ENCODE measurements at regions not wholly inside any gene's neighbourhood (a gene's known extent, or its start where the extent isn't known, plus 50 kb on each side); places are given as distances from the start of the nearest gene placed in this dataset.
A peak's percentile ranks its signal among the peaks of the same experiment; 100 is the strongest.

GRCh38 chr12:63424671-63425070 is 243.6 kb downstream of the DPY19L2 start (continued):
- TF ChIP-seq ASH2L (IDR thresholded peaks at IDR 0.05; ENCODE audit: insufficient read length, low read depth, low read length): no peak
- TF ChIP-seq ZNF367 (CRISPR knock-in tag; IDR thresholded peaks at IDR 0.05; ENCODE audit: borderline replicate concordance): no peak
- no peak for TF ChIP-seq ZNF558 (CRISPR knock-in tag; IDR thresholded peaks at IDR 0.05; ENCODE audit: borderline replicate concordance)
- no peak for TF ChIP-seq PHF5A (CRISPR knock-in tag; IDR thresholded peaks at IDR 0.05; ENCODE audit: low read depth, unreplicated experiment)
- TF ChIP-seq ZC3H13 (CRISPR knock-in tag; IDR thresholded peaks at IDR 0.05): no peak

GRCh38 chr12:63423839-63424238 is 244.5 kb downstream of the DPY19L2 start:
- BruUV-seq (replicated peaks): no TSS peak
- Histone ChIP-seq H3K36me3 (replicated peaks in 1 of 2; ENCODE audit: control insufficient read depth in 1 of 2, insufficient read depth in 2 of 2, low read length in 2 of 2) (no peaks in the 10 kb centered on the region), H2AFZ (ENCODE audit: low read length) (no peak overlapping the region), H3K4me1 (ENCODE audit: insufficient read depth, low read length) (no peaks in the 10 kb centered on the region), H3K27ac (ENCODE audit: extremely low read length, insufficient read depth, low read length) (no peak overlapping the region), H3K4me2 (ENCODE audit: low read depth, low read length) (no peak overlapping the region), H3K9ac (ENCODE audit: insufficient read depth, low read depth, low read length) (no peak overlapping the region), H3K79me2 (ENCODE audit: insufficient read depth, low read length) (no peaks in the 10 kb centered on the region), H3K9me3 (ENCODE audit: low read length) (0 out of 2 replicates have a peak, but pooled peaks cover 4% of the 10 kb centered on the region), H3K27me3 (ENCODE audit: control insufficient read depth in 1 of 2, insufficient read depth in 2 of 2, low read length in 2 of 2) (no peaks in the 10 kb centered on the region), H3K4me3 (replicated peaks in 1 of 3; ENCODE audit: insufficient read depth in 1 of 3, low read depth in 2 of 3, low read length in 3 of 3) (no peak overlapping the region), H4K20me1 (ENCODE audit: insufficient read depth, low read length) (no peaks in the 10 kb centered on the region)
- WGBS (ENCODE audit: low lambda C conversion rate): 8% methylated on average over 4 of the region's 4 CpGs
- no peak for ATAC-seq
- CTCF ChIA-PET (ENCODE audit: low intra/inter-chr PET ratio, low total read pairs): no interaction called here
- POLR2A ChIA-PET: no interaction called here
- in situ Hi-C loops (cut with HindIII; ENCODE audit: extremely low pct_ligation_motif_present, low pct_unique_long_range_greater_than_20kb) (loop anchor here (10.0 kb wide), 1 partner anchor 381 kb away; no protein-coding TSS in a partner anchor), intact Hi-C loops (cut with micrococcal nuclease; ENCODE audit: unreplicated experiment) (no loop called here)
- TF ChIP-seq SAP130 (CRISPR knock-in tag; IDR thresholded peaks at IDR 0.05; ENCODE audit: low read depth) (no peak), ZC3H13 (CRISPR knock-in tag; IDR thresholded peaks at IDR 0.05) (no peak), ZNF878 (CRISPR knock-in tag; IDR thresholded peaks at IDR 0.05) (no peak), ATAD3A (CRISPR knock-in tag; IDR thresholded peaks at IDR 0.05) (no peak)
- FAIRE-seq: no peak
- DNase-seq (ENCODE audit: low spot score): no peak

- no peaks in the 10 kb centered on the region for H4K20me1 ChIP-seq (ENCODE audit: insufficient read depth, low read length)
- no peak overlapping the region for H3K27ac ChIP-seq (ENCODE audit: extremely low read length, insufficient read depth, low read length)
- H3K9me3 ChIP-seq (ENCODE audit: low read length): peaks cover 4% of the 10 kb centered on the region; the same call in 1 of the 2 replicates
- FAIRE-seq: peak; percentile 86
- no peak overlapping the region for H3K9ac ChIP-seq (ENCODE audit: insufficient read depth, low read depth, low read length)
- POLR2A ChIA-PET: no interaction called here
- no peaks in the 10 kb centered on the region for H3K79me2 ChIP-seq (ENCODE audit: insufficient read depth, low read length)
- no peak overlapping the region for H3K4me3 ChIP-seq (replicated peaks in 1 of 3; ENCODE audit: insufficient read depth in 1 of 3, low read depth in 2 of 3, low read length in 3 of 3)
- peak; percentile 36 for DNase-seq (ENCODE audit: low spot score)
- WGBS (ENCODE audit: low lambda C conversion rate): 15% methylated on average over 6 of the region's 6 CpGs
- no TSS peak for BruUV-seq (replicated peaks)
- H3K27me3 ChIP-seq (ENCODE audit: control insufficient read depth in 1 of 2, insufficient read depth in 2 of 2, low read length in 2 of 2): no peaks in the 10 kb centered on the region
- H3K4me2 ChIP-seq (ENCODE audit: low read depth, low read length): no peak overlapping the region
- ATAC-seq: peak; percentile 91
- no peaks in the 10 kb centered on the region for H3K36me3 ChIP-seq (replicated peaks in 1 of 2; ENCODE audit: control insufficient read depth in 1 of 2, insufficient read depth in 2 of 2, low read length in 2 of 2)
- no peaks in the 10 kb centered on the region for H3K4me1 ChIP-seq (ENCODE audit: insufficient read depth, low read length)
- CTCF ChIA-PET (ENCODE audit: low intra/inter-chr PET ratio, low total read pairs): interaction anchor here (1.0 kb wide), 1 partner anchor 382 kb away, joined by 4 read pairs; no protein-coding TSS in a partner anchor
- in situ Hi-C loops (cut with HindIII; ENCODE audit: extremely low pct_ligation_motif_present, low pct_unique_long_range_greater_than_20kb) (loop anchor here (10.0 kb wide), 1 partner anchor 385 kb away; no protein-coding TSS in a partner anchor), intact Hi-C loops (cut with micrococcal nuclease; ENCODE audit: unreplicated experiment) (no loop called here)
- H2AFZ ChIP-seq (ENCODE audit: low read length): no peak overlapping the region
- TF ChIP-seq ZNF350 (CRISPR knock-in tag; IDR thresholded peaks at IDR 0.05; ENCODE audit: borderline replicate concordance, low read depth) (no peak), CTCF (CRISPR knock-in tag; IDR thresholded peaks at IDR 0.05) (peak; percentile 71), ZNF597 (CRISPR knock-in tag; IDR thresholded peaks at IDR 0.05) (no peak), HCFC1 (IDR thresholded peaks at IDR 0.05; ENCODE audit: low read depth, low read length) (no peak), RAD21 (CRISPR knock-in tag; IDR thresholded peaks at IDR 0.05) (0 out of 2 replicates have a peak, but pooled peaks have one; percentile 26), SMC3 (IDR thresholded peaks at IDR 0.05; ENCODE audit: low read length) (peak; percentile 49; the same call in 1 of the 2 replicates), EP300 (IDR thresholded peaks at IDR 0.05; ENCODE audit: low read depth in 2 of 2, low read length in 2 of 2) (no peak), EP300 (CRISPR knock-in tag; IDR thresholded peaks at IDR 0.05; ENCODE audit: borderline replicate concordance) (no peak)
Measured at GRCh38 chr12:63420206-63420644, 248.1 kb downstream of the DPY19L2 start.

All from HepG2 (cell line).